Gastrocnemius medialis (tissue), 4 donors: ENCODE measurements at regions not wholly inside any gene's neighbourhood (a gene's known extent, or its start where the extent isn't known, plus 50 kb on each side); places are given as distances from the start of the nearest gene placed in this dataset.

Experiments used
- ATAC-seq, 2 donors: fragments of 150-250 bp; one replicate each; pipeline ENCODE4 v1.9.1; 2016
- DNase-seq, 2 donors: peaks; one replicate each; pipeline ENCODE4 v3.0.0-alpha.2; 2019
- H3K27ac ChIP-seq, 4 donors: fragments of 200-600 bp; sonication (generic); 1 replicate in 1 of 4; 2 replicates in 3 of 4; pipeline ENCODE4 v1.5.1; 2016 to 2018; ENCODE audit warnings: mild to moderate bottlenecking in 2 of 4, moderate library complexity in 1 of 4
- H3K27me3 ChIP-seq, 3 donors: fragments of 200-600 bp; sonication (generic) in 2 of 3; 1 replicate in 1 of 3; 2 replicates in 2 of 3; pipeline versions ENCODE4 v1.5.1 to v1.6.0; 2016 to 2019; ENCODE audit warnings: mild to moderate bottlenecking in 1 of 3, moderate library complexity in 1 of 3
- H3K36me3 ChIP-seq, 2 donors: fragments of 200-600 bp; sonication (generic) in 1 of 2; one replicate each; pipeline ENCODE4 v1.5.1; 2017 to 2018
- H3K4me1 ChIP-seq, 2 donors: fragments of 200-600 bp; sonication (generic) in 1 of 2; one replicate each; pipeline ENCODE4 v1.5.1; 2016 to 2017; ENCODE audit warnings: mild to moderate bottlenecking in 2 of 2
- H3K4me3 ChIP-seq, 4 donors: fragments of 200-600 bp; sonication (generic) in 3 of 4; 1 replicate in 1 of 4; 2 replicates in 3 of 4; pipeline ENCODE4 v1.5.1; 2016 to 2019; ENCODE audit warnings: mild to moderate bottlenecking in 2 of 4
- H3K9me3 ChIP-seq, 3 donors: fragments of 200-600 bp; sonication (generic) in 2 of 3; 1 replicate in 1 of 3; 2 replicates in 2 of 3; pipeline ENCODE4 v1.5.1; 2016 to 2019
- POLR2A ChIP-seq, 2 donors: fragments of 450-650 bp; IDR thresholded peaks; one replicate each; pipeline ENCODE4 v1.6.1; 2017; ENCODE audit warnings: antibody characterized with exemption in 2 of 2, mild to moderate bottlenecking in 2 of 2, moderate library complexity in 2 of 2
- in situ Hi-C, 4 donors: fragments of 200-750 bp; cut with MboI; loops; one replicate each; pipeline versions ENCODE4 v1.15.0 to v1.8.0; 2017; ENCODE audit warnings: low sequenced_read_pairs in 4 of 4
- intact Hi-C: fragments of 100-400 bp; cut with DNase I; formaldehyde crosslinking; loops from one replicate; pipeline ENCODE4 v1.15.1; 2023; ENCODE audit warnings: low total_unique reads
- TF ChIP-seq, protein P1 (sequence below), 5 experiments: fragments of 450-650 bp in 3 of 5; fragments of 200-600 bp in 2 of 5; sonication (generic) in 2 of 5; IDR thresholded peaks in 4 of 5; conservative IDR thresholded peaks in 1 of 5; 1 replicate in 4 of 5; 2 replicates in 1 of 5; pipeline ENCODE4 v1.5.1; 2016 to 2019; ENCODE audit warnings: antibody characterized with exemption in 5 of 5, mild to moderate bottlenecking in 3 of 5, moderate library complexity in 3 of 5

DNA sequence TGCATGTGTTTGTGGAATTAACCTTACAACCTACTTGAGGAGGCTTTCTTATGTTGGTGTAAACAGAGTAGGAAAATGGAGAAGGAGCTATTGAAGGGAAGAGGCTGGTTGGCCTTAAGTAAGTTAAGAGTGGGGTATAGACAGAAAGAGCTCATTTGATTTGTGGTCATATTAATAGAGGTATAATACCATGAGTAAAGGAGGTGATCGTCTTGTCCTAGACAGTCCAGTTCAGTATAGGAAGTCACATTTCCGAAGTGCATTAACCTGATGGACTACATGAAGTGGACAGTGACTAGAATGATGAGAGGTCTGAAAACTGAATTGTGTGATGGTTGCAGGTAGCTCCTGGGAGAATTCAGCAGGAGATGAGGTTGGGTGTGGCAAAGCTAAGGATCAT is 215.4 kb upstream of the ZC3H12A start:
- in situ Hi-C loops (no loop called here), intact Hi-C loops (no loop called here)
- no peak for DNase-seq
- H3K27me3 ChIP-seq: peaks cover 8 to 42% (median 10%) of the 10 kb centered on the region in 3 donors
- no peaks in the 10 kb centered on the region for H3K4me1 ChIP-seq
- H3K9me3 ChIP-seq: no peaks in the 10 kb centered on the region
- H3K36me3 ChIP-seq: no peaks in the 10 kb centered on the region
- ATAC-seq: no peak
- TF ChIP-seq POLR2A (IDR thresholded peaks at IDR 0.05): no peak
- TF ChIP-seq, protein P1, sequence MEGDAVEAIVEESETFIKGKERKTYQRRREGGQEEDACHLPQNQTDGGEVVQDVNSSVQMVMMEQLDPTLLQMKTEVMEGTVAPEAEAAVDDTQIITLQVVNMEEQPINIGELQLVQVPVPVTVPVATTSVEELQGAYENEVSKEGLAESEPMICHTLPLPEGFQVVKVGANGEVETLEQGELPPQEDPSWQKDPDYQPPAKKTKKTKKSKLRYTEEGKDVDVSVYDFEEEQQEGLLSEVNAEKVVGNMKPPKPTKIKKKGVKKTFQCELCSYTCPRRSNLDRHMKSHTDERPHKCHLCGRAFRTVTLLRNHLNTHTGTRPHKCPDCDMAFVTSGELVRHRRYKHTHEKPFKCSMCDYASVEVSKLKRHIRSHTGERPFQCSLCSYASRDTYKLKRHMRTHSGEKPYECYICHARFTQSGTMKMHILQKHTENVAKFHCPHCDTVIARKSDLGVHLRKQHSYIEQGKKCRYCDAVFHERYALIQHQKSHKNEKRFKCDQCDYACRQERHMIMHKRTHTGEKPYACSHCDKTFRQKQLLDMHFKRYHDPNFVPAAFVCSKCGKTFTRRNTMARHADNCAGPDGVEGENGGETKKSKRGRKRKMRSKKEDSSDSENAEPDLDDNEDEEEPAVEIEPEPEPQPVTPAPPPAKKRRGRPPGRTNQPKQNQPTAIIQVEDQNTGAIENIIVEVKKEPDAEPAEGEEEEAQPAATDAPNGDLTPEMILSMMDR (IDR thresholded peaks at IDR 0.05 in 4 of 5, conservative IDR thresholded peaks at IDR 0.05 in 1 of 5): no peak
- no peak overlapping the region for H3K4me3 ChIP-seq
- H3K27ac ChIP-seq: no peak overlapping the region

DNA sequence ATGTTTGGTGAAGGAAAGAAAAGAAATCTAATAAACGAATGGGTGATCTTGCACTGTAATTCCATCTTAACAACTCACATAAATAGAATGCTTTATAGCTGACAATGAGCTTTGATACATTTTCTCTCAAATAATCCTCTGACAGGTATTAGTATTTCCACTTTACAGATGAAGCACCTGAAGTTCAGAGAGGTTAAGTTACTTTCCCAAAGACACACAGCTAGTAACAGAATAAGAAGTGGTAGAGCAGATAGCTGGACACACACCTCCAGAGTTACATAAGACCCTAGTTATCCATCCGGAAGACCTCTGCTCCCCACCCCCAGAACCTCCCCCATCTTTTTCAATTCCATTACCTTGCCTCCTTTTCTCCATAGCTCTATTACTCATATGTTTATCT is 213.3 kb upstream of the ZC3H12A start:
- in situ Hi-C loops: no loop called here
- no peak for ATAC-seq
- peaks cover 11 to 33% (median 12%) of the 10 kb centered on the region in 3 donors for H3K27me3 ChIP-seq

DNA sequence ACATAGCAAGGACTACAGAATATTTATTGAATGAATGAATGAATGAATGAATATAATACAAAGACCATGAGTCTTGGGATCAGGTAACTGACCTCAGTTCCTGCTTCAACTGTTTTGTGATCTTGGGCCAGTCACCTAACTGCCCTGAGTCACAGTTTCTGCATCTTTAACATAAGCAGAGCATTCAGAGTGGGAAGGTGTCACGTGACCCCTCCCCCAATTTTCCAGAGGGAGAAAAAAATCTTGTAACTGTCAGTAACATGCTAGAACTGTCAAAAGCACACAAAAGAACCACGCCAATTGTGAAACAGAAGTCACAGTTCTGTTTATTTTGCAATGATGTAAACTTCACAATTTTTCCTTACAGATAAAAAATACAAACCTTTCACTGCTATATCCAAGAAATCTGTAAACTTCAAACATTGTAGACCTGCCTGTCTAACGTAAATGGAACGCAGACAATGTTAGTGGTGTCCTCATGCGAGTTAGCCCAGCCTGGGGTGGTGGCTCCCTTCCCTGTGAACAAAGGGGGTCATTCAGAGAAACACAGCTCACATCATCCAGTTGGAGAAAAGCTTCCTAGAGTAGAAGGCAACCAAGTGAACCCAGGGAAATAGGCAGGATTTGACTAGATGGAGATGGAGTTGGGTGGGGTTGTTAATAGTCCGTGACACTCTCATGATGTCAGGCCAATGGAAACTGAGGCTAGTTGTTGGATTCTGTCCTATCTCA is 211.8 kb upstream of the ZC3H12A start:
- peaks cover 11 to 18% (median 12%) of the 10 kb centered on the region in 3 donors for H3K27me3 ChIP-seq
- H3K36me3 ChIP-seq: no peaks in the 10 kb centered on the region
- ATAC-seq (no peak), DNase-seq (no peak)
- in situ Hi-C loops: no loop called here
- no peaks in the 10 kb centered on the region for H3K4me1 ChIP-seq
- intact Hi-C loops: no loop called here
- H3K27ac ChIP-seq: no peak overlapping the region
- H3K4me3 ChIP-seq: no peak overlapping the region
- H3K9me3 ChIP-seq: no peaks in the 10 kb centered on the region
- no peak for TF ChIP-seq POLR2A (IDR thresholded peaks at IDR 0.05)

More for the DNA sequence above, 213.3 kb upstream of the ZC3H12A start:
- no peak for TF ChIP-seq POLR2A (IDR thresholded peaks at IDR 0.05)
- TF ChIP-seq, protein P1 (IDR thresholded peaks at IDR 0.05 in 4 of 5, conservative IDR thresholded peaks at IDR 0.05 in 1 of 5): no peak
- intact Hi-C loops: no loop called here
- Histone ChIP-seq H3K4me3 (no peak overlapping the region), H3K4me1 (no peaks in the 10 kb centered on the region), H3K9me3 (no peaks in the 10 kb centered on the region), H3K36me3 (no peaks in the 10 kb centered on the region), H3K27ac (no peak overlapping the region)
- no peak for DNase-seq

DNA sequence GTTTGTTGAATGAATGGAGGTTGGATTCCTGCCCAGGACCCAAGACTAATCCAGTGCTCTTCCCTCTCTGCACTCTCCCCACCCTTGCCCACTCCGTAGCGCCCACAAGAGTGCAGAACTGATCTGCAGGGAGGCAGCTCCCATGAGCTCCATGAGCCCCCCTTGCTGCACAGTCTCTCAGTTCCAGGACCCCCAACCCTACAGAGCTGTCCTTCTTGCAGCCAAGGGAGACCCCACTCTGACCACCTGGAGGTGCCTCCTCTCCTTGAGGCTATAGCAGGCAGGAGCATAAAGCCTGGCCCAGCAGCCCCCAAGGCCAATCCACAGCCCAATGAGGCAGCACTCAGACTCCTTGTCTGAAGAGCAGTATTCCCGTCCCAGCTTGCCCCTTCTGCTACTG is 209.2 kb upstream of the ZC3H12A start:
- H3K9me3 ChIP-seq: no peaks in the 10 kb centered on the region
- in situ Hi-C loops (no loop called here), intact Hi-C loops (no loop called here)
- no peaks in the 10 kb centered on the region for H3K36me3 ChIP-seq
- DNase-seq (no peak), ATAC-seq (no peak)
- H3K4me3 ChIP-seq: no peak overlapping the region
- H3K4me1 ChIP-seq: no peaks in the 10 kb centered on the region
- H3K27me3 ChIP-seq: peaks cover 0 to 4% (median 4%) of the 10 kb centered on the region in 3 donors
- TF ChIP-seq, protein P1 (IDR thresholded peaks at IDR 0.05 in 4 of 5, conservative IDR thresholded peaks at IDR 0.05 in 1 of 5): no peak
- no peak for TF ChIP-seq POLR2A (IDR thresholded peaks at IDR 0.05)
- no peak overlapping the region for H3K27ac ChIP-seq

DNA sequence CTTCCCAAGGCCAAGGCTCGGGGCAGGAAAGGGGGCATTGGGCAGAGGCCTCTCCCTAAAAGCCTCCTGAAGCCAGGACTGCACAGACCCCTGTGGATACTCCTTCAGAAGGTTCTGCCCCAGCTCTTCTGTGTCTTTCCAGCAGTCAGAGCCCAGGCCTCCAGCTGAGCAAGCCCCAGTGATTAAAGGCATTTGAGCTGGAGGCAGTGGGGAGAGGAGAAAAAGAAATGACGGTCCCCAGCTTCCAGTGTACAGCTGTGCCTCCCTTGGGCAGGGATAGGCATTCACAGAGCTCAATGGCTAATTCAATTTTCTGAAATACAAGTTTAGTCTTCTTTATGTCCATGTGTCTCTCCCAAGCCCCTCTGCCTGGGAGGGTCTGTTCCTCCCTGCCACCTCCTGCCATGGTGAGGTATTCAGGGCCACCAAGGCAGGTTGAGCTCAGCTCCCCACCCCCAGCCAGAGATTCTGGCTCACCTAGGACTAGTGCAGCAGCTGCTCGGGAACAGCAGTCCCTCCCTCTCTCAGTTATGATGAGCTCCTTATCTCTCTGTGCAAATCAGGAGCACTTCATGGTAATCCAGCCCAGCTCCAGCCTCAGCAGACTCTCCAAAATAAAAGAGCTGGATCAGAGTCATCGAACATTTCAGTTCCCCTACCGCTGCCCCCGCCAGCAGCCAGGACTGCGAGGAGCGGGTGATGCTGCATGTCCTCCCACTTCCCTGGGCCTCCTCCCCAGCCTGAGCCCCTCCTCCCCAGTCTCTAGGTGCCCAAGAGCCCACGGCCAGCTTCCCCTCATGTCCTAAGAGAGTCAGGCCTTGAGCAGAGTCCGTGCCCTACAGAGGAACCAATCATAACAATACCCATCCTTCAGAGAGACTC is 208.4 kb upstream of the ZC3H12A start:
- DNase-seq: no peak
- Histone ChIP-seq H3K27ac (no peak overlapping the region), H3K27me3 (peaks cover 0 to 4% (median 4%) of the 10 kb centered on the region in 3 donors), H3K4me3 (no peak overlapping the region), H3K9me3 (no peaks in the 10 kb centered on the region), H3K36me3 (no peaks in the 10 kb centered on the region), H3K4me1 (no peaks in the 10 kb centered on the region)
- TF ChIP-seq POLR2A (IDR thresholded peaks at IDR 0.05): no peak
- TF ChIP-seq, protein P1 (IDR thresholded peaks at IDR 0.05 in 4 of 5, conservative IDR thresholded peaks at IDR 0.05 in 1 of 5): no peak
- intact Hi-C loops (no loop called here), in situ Hi-C loops (no loop called here)
- ATAC-seq: no peak
